HUDEP-2 (cell line): ENCODE measurements at regions not wholly inside any gene's neighbourhood (a gene's known extent, or its start where the extent isn't known, plus 50 kb on each side); places are given as distances from the start of the nearest gene placed in this dataset.

Experiments
- DNase-seq, 76 experiments: peaks; one replicate each; lab custom pipeline; 2025; ENCODE audit not compliant: unreplicated experiment in 76 of 76; lab: John Stamatoyannopoulos, UW

DNA sequence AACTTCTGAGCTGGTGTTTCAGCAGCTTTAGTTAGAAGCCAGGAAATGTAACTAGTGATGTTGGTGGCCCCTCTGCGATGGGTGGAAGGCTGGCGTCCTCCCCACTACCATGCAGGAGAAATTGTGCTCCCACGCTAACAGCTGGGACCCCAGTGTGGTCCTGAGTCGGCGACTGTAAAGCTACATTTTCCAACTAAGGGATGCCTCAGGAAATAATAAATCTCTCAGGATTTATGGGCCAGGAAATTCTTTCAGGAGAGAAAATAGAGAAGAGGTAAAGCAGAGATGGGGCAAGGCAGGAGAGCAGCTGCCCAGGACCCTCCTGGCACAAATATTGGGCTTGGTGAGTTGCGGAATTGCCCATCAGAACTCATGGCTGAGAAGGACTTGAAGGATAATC, 186.9 kb downstream of the OPA1 start:
- no peak for DNase-seq

DNA sequence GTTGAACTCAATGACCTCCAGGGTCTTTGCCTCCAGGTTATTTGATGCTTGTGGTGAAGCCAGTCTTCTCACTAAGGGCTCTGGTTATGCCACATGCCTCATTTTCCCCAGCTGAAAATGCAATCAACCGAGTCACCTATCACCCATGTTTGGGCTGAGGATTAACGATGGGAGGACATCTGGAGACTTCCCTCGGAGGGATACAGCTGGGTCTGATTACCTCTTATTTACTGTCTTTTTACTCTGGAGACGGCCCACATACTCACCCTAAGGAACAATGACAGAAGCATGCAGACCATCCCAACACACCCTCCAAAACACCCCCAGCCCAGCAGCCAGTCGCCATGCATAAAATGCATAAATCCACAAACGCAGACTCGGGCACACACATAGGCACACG, 187.4 kb downstream of the OPA1 start:
- no peak for DNase-seq

DNA sequence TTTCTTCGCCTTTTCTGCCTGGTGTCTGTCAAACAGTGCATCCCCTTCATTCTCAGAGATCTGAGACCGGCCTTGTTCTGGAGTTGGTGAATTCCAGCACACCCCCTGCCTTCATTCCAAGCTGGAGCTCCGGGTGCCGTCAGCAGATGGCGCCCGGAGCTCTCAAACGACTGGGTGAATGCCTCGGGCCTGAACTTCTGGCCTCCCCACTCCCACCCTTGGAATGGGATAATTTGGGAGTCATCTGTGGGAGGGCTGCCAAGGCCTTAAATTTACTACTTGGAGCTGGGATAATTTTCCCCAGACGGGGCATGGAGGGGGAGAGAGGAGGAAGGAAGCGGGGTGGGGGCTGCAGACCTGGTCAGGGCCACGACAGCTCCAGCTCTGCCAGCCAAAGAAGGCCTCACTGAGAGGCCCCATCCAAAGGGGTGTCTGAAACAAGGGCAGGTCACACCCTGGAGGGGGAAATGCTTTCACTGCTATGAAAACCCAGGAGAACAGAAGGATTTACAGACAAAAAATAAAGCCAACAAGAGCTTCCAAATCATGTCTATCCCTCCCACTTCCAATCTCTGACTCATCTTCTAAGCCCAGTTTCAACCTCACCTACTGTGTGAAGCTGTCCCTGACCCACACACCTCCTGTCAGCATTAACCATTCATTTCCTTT, 187.9 kb downstream of the OPA1 start:
- DNase-seq: peak in 33 of 76 experiments; percentile 1 to 40 (median 14)

DNA sequence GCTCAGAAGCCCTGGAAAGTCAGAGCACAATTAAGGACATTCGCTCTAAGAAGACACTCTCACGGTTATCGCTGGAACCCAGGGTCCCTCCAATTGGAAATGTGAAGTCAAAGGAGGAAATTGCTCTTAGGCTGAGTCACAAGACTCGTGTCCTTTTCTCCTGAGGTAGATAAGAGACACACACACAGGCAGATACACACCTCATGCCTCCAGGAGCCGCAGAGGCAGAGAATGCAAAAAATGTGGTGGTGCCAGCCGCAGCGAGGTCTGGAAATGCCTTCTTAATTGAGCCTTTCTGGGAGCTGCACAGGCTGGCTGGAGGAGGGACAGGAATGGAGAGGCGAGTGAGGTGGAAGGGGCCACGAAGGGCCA, 189.3 kb downstream of the OPA1 start:
- DNase-seq: no peak

DNA sequence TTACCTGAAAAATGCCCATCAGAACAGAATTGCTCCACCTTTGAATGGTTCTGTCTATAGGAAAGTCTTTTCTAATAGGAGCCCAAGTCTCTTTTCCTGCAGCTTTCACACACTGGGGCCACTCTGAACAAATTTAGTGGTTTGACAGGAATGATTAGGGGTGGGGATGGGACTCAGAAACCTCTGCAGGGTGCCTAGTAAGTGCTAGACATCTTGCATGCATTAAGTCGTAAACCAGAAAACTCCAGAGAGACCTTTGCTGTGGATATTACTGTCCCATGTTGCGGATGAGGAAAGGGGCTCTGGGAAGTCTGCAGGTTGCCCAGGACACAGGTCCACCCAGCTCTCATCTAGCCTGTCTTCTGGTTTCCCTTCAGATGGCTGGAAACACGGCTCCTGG, 189.7 kb downstream of the OPA1 start:
- no peak for DNase-seq

DNA sequence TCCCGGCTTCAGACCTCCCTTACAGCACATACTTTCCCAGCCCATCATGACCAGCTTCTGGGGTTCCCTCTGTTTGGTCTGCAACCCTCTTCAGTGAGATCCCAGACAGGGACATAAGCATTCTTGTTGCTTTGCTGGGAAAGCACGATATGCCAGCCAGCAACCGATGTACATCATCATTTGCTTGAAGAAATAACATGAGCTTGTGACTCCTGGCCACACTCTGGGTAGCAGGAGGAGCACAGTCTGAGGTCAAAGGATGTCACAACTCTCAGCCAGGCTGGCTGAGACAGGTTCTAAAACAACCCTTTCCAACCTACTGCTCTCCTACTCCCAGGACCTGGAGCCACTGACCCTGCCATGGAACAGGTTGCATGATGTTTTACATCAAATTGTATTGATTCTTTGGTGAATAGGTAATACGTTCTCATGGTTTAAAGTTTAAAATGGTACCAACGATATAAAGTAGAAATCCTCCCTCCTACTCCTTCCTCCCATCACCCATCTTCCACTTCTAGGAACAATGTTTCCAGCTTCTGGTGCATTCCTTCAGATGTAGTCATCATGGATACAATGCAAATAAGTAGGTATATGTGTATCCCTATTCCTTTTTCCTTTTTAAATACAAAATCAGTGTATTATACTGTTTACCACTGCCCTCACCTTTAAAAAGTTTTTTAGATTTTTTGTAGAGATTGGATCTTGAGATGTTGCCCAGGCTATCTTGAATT, 190.3 kb downstream of the OPA1 start:
- DNase-seq: no peak

DNA sequence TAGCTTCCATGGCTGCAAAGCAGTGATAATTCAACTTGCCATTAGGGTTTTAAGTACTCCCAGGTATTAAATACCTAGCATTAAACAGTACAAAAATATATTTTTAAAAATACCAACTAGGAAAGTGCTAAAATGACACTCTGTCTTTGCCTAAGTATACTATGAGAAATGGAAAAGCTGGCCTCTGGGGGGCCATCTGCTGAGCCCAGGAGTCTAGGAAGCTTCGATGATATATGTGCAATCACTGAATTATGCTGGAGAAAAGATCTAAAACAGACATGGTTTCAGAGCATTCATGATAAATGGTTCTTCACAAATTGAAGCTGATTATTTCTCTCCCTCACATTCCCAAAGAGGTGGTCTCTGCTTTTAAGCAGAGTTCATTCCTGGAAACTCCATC, 191.8 kb downstream of the OPA1 start:
- no peak for DNase-seq

DNA sequence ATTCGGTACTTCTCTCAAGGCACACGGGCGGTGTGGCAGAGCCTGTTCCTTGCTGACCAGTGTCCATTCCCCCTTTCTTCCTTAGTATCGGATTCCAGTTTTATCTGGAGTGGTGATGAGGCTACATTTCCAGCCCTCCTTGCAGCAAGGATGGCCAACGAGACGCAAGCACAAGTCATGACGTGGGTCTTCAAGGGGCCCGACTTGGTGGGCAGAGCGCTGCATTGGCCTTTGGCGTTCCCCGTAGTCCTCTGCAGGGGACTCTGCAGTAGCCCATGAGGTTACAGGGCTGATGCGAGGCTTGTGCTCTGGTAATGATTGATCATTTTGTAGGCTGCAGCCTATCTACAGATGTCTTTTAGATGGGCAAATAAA, 194.5 kb downstream of the OPA1 start:
- no peak for DNase-seq

DNA sequence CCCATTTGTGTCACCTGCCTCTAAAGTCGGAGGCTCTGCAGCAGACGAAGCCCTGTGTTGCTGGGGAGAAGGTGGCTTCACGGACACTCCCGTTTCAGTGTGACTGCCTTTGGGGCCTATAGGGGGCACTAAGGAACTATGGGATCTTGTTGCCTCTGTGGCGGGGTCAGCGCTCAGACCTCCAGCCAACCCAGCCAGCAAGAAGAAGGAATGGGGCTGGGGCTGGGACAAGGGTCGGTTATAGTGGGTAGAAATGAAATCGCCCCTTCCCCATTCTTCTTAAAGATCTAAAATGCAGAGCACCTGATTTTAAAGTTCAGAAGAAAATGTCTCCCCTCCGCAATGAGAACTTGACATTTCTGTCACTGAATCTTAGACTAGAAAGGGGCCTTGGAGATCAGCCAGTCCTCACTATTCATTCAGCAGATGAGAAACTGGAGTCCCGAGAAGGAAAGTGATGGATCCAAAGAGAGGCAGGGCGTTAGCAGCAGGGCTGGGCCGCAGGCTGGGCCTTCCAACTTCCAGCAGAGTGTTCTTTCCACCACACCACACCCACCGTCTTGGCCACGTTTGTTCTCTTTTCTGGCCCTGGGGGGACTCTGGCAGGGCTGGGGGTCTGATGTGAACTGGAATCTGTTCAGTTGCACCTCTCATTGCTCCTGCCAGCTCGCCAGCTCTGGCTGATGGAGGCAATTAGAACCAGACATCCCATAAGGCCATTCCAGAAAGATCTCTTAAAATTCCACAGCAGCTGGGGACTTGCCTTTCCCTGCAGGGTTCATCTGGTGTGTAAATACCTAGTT, 195.4 kb downstream of the OPA1 start:
- DNase-seq: peak in 54 of 76 experiments; percentile 2 to 64 (median 29)

DNA sequence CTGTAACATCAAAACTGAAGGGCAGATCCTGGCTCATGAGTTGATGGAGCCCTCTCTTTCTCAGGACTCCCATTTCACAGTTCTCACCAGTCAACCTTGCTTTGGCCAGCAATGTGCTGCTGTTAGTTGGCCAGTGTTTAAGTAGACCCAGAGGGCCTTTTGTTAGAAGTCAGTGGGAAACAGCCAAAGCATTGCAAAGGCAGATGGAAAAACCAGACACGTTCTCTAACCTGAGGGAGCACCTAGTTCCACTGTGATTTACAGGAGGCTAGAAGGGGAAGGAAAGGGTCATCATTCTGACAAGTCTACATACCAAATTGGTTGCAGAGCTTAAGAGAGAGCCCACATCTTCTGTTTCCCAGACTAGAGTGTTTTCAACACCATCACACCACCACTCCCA, 196.4 kb downstream of the OPA1 start:
- no peak for DNase-seq

DNA sequence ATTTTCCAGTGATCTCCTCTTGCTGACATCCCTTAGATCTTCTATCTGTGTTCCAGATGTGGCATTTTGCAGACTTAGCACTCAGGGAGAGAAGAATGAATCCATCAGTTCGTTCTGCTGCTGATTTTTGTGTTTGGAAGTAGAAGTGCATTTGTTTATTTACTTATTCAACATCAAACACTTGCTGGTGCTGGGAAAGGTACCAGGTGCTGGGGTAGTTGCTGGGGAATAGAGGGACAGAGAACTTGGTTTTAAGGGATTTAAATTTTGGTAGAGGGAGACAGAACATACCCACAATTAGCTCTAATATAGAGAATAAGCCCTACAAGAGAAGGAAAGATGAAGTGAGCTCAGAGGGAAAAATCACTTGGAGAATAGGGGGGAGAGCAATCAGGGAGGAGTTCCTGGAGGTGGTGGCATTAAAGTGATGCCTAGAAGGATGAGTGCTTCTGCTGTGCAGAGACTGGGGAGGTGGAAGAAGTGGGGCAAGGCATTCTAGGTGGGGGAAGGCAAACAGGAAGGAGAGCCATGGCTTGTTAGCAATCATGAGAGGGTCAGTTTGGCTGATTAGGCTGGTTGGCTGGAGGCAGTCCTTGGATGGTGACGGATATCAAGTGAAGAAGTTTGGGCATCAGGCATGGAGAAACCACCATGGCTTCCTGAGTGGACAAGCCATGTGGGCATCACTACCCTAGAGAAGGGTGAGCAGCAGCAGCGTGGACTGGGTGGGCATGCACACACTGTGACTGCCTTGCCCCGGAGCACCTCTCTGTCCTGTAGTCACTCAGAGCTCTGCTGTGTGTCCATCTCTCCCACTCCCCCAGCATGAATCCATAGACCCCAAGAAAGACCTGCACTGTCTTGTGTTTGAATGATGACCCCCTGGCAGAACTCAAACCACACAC, 197.3 kb downstream of the OPA1 start:
- DNase-seq: no peak

DNA sequence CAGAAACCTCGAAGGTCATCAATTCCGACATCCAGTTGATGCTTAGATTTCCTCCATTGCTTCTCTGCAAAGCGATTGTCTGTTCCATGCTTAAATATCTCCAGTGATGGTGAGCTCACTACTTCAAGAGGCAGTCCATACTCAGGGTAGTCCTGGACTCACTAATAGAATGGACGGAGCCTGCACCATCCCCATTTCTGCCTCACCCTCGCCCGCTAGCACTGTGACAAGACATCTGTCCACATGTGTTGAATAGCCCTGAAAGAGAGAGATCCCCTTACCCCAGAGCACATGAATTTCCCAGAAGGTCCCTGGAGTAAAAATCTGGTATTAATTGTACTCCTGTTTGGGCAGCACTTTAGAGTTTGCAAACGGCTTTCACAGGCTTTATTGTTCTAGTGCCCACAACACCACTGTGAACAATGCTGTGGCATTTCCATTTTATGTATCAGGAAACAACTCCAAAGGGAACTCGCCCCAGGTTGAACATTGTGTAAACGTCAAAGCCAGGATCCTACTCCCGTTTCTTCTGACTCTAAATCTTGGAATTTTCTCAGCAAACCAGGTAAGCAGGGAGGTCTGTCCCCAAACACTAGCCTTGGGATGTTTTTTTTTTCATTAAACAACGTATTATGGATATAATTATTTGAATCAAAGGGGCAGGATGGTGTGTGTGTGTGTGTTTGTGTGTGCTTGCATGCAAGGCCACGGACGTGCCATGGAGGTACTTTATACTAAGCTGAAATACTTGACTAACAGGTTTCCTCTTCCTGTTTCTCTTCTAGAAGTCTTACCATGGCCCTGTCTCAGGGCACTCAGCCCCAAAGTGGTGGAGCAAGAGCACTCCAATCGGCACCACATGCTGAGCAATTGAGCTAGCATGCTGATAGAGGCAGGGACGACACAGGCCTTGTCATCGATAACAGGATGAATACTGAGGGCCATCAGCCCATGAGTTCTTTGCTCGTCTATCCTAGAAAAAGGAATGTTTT, 198.3 kb downstream of the OPA1 start:
- no peak for DNase-seq

DNA sequence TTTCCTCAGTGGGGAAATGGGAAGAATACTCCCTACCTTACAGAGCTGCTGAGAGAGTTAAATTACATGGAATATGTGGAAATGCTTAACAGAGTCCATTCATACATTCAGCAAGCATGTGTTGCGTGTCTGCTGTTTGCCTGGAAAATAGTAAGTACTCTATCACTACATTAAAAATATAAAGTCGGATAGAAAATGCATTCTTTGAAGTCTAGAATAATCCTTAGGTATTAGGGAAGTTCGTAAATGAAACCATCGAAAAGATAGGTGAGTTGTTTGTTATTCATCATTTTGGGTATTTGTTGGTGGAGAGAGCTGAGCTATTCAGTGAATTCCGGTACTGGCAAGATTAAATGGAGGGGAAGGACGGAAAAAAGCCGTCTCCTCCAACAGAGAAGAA, 200.1 kb downstream of the OPA1 start:
- no peak for DNase-seq

DNA sequence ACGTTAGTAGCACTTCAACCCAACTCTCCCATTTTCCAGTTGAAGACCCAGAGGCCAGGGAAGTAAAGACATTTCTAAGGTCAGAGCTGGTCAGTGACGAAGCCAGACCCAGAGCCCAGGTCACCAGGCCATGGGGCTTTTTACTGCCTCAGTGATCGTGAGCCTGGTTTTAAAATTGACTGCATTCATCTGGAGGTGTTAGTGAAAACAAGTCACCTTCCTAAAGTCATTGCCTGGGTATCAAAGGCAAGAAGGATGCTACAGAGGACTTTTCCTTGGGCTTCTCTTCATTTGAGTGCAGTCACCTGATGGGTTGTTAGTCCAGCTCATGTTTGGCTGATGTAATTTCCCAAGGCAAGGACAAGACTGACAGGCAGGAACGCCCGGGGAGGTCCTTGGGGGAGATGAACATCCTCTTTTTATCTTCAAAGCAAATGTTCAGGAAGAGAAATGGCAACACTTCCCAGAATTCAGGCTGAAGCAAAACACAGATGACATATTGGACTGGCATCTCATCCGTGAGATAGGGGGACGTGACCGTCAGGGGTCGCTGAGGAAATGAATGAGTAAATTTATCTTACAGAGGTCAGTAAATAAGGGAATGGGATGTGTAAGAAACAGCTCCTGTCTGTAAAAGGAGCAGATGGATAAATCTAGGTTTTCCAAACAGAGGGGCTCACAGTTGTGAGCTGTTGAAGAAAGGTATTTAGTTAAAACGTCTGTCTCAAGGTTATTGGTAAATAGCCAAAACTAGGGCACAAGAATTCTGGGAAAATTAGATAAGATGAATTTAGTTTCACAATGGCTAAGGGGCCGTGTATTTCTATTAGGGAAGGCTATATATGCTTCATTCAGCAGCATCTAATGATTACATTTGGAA, 201.2 kb downstream of the OPA1 start:
- no peak for DNase-seq

DNA sequence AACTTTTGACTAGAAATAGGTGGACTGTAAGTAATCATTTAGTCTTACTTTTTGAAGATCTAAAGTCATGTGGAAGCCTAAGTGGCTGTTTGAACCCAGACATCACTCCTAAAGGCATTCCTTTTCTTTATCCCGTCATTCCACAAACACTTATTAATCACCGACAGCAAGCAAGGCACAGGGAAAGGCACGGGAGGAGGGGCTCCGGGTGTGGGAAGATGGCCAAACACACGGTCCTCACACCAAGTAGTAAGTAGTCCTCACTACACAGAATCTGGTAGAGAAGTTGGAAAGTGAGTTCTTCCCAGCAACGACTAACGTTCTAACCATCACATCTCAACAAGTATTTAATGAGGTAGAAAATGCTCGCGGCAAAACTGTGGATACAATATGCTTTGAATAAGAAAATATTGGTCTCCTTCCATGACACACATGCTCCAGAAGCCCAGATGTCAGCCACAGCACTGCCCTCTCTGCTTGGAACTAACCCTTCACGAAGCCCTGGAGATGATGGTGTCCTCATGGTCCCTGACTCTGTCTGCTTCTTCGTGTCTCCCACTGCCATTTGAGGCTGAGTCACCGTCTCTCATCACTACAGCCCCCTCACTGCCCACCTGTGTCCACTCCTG, 202.2 kb downstream of the OPA1 start:
- DNase-seq: no peak

DNA sequence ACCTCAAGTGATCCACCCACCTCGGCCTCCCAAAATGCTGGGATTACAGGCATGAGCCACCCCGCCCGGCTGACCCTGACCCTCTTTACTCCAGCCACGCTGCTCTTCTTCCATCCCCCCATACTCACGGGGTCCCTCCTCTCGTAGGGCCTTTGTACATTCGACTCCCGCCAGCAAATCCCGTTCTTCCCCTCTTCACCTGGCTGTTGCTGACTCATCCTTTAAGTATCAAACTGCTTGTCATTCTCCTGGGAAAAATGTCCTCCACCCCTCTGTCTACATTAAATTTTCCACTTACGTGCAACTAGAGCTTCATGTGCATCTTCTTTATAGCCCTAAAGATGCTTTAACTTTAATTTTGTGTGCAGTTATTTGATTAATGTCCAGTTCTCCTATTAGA, 203.1 kb downstream of the OPA1 start:
- DNase-seq: no peak

DNA sequence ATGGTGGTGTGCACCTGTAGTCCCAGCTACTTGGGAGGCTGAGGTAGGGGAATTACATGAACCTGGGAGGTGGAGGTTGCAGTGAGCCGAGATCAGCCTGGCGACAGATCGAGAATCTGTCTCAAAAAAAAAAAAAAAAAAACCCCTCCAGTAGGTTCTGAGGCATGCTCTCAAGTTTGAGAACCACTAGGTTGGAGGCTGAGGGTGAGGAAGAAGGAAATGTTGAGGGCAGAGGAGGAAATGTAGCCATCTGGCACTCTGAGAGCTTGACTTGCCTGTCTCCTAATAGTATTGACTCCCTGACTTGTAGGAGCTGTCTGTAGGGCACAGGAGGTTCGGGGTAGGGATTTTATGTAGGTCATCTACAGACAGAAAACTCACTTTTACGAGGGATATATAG, 204.6 kb downstream of the OPA1 start:
- DNase-seq: no peak

DNA sequence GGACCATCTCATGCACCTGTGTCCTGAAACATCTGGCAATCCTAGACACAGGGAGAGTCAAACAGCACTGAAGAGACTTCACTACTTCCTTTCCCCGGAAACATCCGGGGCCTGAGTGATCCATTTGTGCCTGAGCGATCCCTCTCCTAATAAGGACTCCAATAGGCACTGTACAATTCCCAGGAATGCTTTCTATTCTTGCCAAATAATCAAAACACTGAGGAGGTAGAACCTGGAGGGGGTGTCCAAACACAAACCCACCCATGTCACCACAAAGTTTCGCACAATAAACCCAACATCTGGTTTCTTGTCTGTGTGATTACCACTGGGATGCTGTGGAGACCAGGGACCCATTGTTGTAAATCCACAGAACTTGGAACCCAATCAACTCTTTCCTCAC, 205.0 kb downstream of the OPA1 start:
- DNase-seq: no peak
